ENCODE measurements at regions not wholly inside any gene's neighbourhood (a gene's known extent, or its start where the extent isn't known, plus 50 kb on each side); places are given as distances from the start of the nearest gene placed in this dataset.

- TF ChIP-seq, protein P1, sequence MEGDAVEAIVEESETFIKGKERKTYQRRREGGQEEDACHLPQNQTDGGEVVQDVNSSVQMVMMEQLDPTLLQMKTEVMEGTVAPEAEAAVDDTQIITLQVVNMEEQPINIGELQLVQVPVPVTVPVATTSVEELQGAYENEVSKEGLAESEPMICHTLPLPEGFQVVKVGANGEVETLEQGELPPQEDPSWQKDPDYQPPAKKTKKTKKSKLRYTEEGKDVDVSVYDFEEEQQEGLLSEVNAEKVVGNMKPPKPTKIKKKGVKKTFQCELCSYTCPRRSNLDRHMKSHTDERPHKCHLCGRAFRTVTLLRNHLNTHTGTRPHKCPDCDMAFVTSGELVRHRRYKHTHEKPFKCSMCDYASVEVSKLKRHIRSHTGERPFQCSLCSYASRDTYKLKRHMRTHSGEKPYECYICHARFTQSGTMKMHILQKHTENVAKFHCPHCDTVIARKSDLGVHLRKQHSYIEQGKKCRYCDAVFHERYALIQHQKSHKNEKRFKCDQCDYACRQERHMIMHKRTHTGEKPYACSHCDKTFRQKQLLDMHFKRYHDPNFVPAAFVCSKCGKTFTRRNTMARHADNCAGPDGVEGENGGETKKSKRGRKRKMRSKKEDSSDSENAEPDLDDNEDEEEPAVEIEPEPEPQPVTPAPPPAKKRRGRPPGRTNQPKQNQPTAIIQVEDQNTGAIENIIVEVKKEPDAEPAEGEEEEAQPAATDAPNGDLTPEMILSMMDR (IDR thresholded peaks at IDR 0.05): no peak
- no peak for TF ChIP-seq POLR2A (IDR thresholded peaks at IDR 0.05)
Observed at GRCh38 chr2:228697456-228697855, 516.0 kb upstream of the SPHKAP start.

Measured in stomach (tissue), 4 donors.